NCI-H2107 treated with DMSO at 0.1 percent for 48 hours (cell line): ENCODE measurements at regions not wholly inside any gene's neighbourhood (a gene's known extent, or its start where the extent isn't known, plus 50 kb on each side); places are given as distances from the start of the nearest gene placed in this dataset.

Experiments
- DNase-seq: peaks from one replicate; lab custom pipeline; 2025; ENCODE audit not compliant: unreplicated experiment; lab: John Stamatoyannopoulos, UW

DNA sequence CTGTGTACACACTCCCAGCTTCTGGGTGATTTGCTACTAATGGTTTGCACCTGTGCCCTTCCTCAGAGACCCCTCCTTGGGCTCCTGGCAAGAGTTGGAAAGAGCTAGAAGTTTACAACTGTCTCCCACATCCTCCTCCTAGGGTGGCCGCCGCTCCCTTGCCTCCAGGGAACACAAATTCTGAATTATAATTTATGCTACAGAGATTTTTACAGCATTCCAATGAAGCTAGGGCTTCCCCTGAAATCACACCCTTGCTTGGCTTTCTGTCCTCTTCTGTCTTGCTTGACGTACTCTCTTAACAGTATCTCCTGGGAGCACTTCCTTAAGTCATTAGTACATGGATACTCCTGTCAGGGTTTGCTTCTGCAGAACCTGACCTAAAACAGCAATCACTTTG is 180.2 kb downstream of the KCNA5 start:
- DNase-seq: no peak

DNA sequence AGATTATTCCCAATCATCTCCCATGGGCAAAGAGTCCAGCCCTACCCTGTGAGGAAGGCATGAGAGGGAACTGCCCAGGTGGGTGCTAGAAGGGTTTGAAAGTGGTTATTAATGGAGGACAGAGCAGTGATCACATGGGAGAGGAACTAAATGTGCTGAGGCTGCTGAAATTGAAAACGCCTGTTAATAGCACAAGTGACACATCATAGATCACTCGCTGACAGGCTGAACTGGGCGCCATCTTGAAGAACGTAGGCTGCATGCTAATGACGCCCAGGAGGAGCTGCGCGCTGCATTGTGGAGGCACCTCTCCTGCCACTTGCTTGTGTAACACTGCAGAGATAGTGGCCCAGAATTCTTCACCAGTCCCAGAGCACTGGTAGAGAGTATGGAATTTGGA is 182.9 kb downstream of the KCNA5 start:
- no peak for DNase-seq

DNA sequence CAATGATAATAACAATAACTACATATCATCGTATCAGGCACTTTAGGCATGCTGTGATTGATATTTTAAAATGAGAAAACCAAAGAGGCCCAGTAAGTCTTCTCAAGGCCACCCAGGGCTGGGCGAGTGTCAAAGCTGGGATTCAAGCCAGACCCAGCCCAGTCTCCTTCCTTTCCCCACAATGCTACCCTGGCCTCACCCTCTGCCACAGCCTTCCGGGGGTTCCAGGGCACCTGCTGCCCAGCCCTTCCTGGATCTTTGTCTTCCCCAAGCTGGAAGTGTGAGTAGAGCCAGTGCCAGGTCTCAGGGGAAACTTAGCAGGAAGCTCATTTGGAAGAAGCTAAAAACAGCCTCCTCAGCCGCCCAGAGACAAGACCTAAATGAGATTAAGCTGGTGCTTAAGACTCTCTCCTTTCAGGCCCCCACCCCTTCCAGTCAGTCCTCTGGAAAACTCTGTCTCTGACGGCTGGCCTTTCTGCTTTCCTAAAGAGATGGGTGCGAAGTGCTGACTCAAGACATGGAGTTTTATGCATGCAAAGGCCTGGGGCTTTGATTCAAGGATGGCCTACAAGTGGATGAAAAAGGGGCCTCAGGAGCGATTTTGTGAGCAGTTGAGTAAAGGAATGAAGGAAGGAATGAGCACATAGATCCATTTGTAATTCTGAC is 184.2 kb downstream of the KCNA5 start:
- no peak for DNase-seq

DNA sequence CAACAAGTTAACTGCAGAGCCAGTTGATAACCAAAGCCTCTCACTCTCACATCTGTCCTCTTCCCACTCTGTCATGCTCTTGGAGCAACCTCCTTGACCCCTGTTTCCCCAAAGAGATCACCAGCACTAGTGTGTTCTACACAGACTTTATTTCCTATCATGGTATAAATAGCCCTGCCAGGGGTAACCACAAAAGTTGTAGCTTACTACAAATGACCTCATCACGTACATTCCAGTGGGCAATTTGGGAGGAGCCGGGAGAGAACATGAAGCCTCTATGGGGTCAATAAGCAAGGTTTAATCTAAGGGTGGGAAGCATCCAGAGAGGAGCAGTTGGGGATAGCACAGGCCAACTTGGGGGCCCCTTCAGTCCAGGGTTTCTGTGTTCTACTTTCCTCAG is 186.5 kb downstream of the KCNA5 start:
- DNase-seq: no peak

- no peak for DNase-seq
Measured at GRCh38 chr12:5230861-5231260, 187.2 kb downstream of the KCNA5 start.

DNA sequence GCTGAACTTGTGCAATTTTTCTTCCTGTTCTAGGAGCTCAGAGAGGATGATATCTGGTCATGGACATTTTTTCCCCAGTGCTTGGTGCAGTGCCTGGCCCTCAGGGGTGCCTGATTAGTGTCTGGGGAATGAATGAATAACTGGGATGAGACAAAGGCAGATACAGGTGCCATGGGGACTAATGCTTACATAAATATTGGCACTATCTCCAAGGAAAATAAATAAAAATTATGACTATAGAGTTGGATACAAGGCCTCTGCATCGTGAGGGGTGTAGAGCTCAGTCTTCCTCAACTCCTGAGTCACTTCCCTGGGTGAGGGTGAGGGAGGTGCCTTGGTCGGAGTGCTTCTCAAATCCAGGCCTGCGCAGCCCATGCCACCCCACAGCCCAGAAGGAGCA is 188.6 kb downstream of the KCNA5 start:
- DNase-seq: no peak

- no peak for DNase-seq
Measured at GRCh38 chr12:5232826-5233500, 189.3 kb downstream of the KCNA5 start.

- DNase-seq: no peak
Measured at GRCh38 chr12:5236022-5236640, 192.5 kb downstream of the KCNA5 start.

DNA sequence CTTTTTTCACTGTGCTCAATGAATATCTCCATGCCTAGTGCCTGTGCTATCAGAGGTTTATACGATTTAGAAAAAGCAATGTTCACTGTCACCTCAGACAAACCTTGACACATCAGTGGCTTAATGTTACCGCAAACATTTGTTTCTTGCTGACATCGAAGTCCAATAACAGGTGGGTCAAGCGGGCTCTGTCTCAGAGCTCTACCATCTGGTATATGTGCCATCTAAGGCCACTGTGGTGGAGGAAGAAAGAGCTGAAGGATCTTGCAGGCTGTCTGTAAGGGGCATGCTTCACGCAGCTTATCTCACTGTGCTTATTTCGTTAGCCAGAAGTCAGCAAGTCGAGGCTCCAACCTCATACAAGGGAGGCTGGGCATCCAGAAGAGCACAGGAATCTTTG is 189.5 kb upstream of the NTF3 start:
- no peak for DNase-seq

GRCh38 chr12:5243014-5243413 is 188.9 kb upstream of the NTF3 start:
- no peak for DNase-seq

GRCh38 chr12:5244513-5244972 is 187.4 kb upstream of the NTF3 start:
- peak; percentile 25 for DNase-seq

DNA sequence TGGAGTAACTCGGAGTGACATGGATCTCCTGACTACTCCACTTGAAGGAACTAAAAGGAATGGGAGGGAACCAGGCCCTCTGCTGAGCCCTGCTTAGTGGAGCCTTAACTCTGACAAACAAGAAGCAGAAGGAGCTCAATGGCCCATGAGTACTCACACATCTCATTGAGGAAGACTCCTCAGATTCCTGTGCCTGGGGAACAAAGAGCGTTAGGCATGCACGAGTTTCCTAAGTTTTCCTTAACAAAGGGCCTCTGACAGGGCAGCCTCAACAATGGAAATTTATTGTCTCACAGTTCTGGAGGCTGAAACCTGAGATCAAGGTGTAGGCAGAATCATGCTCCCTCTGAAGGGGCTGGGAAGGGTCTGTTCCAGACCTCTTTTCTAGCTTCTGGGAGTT is 185.7 kb upstream of the NTF3 start:
- no peak for DNase-seq

DNA sequence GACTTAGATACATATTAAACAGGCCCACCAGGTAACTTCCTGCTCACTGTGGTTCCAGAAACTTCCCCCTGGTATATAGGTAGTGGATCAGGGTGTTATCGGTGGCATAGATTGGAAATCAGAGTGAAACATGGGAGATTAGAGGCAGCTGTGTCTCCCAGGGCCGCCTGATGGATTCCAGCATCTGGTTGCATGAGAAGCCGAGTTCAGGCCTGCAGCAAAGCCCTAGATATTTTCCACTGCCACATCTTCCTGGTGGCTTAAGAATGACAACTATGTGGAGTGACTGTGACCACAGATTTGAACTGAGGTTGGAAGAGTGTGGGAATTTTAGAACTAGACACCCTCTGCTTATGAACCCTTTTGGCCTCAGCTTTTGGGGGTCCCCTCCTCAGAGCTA is 184.8 kb upstream of the NTF3 start:
- no peak for DNase-seq

GRCh38 chr12:5248230-5248629 is 183.7 kb upstream of the NTF3 start:
- DNase-seq: no peak

DNA sequence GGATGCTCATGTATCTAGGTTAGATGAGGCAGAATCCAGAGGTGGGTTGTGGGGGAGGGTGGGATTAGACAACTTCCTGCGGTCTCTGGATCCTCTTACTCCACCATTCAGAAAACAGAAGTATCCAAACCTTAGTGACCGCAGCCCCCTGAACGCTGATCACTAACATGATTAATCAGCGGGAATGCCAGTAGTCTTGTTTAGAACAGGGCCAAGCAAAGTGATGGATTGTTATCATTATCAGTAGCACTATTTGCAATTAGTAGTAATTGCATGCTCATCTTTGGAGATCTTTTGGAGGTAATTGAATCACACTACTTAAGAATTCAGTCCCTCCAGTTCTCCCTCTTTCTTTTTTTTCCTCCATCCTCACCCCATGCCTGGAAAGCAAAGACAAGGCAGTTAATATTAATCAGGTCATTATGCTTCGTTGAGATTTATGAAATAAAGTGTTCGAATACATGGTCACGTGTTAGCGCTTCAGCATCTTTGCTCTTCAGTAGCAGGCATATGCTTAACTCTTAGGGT is 182.8 kb upstream of the NTF3 start:
- DNase-seq: no peak

DNA sequence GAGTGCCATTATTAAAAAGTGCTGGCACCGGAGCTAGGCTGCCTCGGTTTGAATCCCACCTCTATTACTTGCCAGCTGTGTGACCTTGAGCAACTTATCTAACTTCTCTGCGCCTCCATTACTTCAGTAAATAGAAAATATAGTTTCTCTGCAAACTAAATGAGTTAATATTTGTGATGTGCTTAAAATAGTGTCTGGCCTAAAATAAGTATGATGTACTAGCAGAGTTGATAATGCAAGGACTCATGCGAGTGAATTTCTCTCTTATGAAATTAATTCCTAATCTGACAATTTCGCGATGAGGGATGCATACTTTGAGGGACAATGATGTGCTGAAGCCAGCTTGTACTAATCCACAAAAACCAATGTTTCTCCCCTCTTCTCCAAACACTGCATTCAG is 180.8 kb upstream of the NTF3 start:
- DNase-seq: no peak

DNA sequence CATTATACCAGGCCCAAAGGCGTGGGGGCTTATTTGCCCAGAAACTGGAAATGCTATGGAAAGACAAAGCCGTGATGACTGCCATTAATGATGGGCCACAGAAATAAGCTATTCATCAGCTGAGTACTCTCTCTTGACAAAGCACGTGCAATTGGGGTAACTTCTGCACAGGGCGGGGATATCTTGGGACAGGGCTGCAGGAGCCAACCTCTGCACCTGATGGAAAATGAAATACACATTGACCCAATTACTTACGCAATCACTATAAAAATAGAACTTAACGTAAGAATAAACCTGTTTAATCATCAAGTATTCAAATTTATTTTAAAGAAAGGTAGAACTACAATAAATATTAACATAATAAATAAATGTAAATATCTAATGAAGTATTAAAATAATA is 180.1 kb upstream of the NTF3 start:
- DNase-seq: no peak

DNA sequence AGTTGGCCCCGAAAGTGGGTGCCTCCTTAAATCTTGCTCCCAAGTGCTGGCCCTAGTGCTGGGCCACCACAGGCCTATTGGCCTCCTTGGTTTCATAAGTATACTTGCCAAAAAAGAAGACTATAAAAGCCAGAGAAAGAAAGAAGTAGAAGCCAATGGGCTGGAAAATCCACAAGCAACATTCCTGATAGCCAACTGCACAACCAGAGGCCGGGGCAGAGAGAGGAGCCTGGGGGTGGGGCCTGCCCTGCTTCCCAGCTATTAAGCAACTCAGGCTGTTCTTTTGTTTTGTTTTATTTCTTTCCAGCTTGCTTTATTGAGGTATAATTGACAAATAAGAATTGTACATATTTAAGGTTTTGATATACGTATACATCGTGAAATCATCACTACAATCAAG is 177.2 kb upstream of the NTF3 start:
- DNase-seq: no peak

- DNase-seq: peak; percentile 96
Measured at GRCh38 chr12:5257763-5258495, 174.0 kb upstream of the NTF3 start.

DNA sequence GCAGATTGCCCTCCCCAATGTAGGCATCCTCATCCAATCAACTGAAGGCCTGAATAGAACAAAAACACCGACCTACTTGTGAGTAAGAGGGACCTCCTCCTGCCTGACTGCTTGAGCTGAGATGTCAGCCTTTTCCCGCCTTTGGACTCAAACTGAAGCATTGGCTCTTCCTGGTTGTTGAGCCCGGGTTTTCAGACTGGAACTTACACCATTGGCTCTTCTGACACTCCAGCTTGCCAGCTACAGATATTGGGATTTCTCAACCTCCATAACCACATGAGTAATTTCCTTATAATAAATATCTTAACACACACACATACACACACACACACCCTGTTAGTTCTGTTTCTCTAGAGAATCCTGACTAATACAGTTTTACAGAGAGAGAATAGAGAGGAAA is 173.4 kb upstream of the NTF3 start:
- DNase-seq: peak; percentile 45

- no peak for DNase-seq
Measured at GRCh38 chr12:5258926-5259325, 173.0 kb upstream of the NTF3 start.

- DNase-seq: no peak
Measured at GRCh38 chr12:5259523-5259922, 172.4 kb upstream of the NTF3 start.
